IPS-18c (cell line): ENCODE measurements at regions not wholly inside any gene's neighbourhood (a gene's known extent, or its start where the extent isn't known, plus 50 kb on each side); places are given as distances from the start of the nearest gene placed in this dataset.
A peak's percentile ranks its signal among the peaks of the same experiment; 100 is the strongest.

Experiments used
- H3K4me3 ChIP-seq: 2 replicates; pipeline ENCODE4 v1.7.0; 2013; ENCODE audit warnings: low read depth, mild to moderate bottlenecking, low read length, moderate library complexity; ENCODE audit not compliant: insufficient read depth
- H3K9me3 ChIP-seq: one replicate; pipeline ENCODE4 v1.6.1; 2013; ENCODE audit warnings: mild to moderate bottlenecking, low read length, moderate library complexity; ENCODE audit not compliant: control insufficient read depth, insufficient read depth

DNA sequence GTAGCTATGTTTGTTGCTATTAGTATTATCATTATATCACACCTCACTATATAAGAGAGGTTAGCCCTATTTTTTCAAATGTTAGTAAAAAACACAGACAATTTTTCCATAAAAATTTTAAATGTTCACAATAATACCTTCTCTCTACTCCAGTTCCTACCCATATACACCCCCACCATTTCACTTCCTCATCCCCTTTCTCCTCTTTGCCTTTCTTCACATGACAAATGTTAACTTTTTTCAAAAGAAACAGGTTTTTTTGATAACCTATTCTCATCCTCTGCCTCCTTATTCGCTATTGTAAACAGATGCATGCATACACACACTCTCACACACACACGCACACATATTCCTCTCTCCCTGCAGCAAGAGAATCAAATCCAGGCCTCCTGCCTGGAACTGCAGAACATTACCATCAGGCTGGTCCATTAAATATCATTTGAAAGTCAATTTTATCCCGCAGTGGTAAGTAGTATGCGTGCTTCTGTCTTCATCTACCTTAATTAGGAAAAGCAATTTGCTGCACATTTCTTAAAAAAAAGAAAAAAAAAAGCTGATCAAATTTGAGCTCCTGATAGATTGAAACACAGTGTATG, 55.5 kb downstream of the MID1IP1 start:
- no peaks in the 10 kb centered on the region for H3K9me3 ChIP-seq
- H3K4me3 ChIP-seq: no peak overlapping the region

DNA sequence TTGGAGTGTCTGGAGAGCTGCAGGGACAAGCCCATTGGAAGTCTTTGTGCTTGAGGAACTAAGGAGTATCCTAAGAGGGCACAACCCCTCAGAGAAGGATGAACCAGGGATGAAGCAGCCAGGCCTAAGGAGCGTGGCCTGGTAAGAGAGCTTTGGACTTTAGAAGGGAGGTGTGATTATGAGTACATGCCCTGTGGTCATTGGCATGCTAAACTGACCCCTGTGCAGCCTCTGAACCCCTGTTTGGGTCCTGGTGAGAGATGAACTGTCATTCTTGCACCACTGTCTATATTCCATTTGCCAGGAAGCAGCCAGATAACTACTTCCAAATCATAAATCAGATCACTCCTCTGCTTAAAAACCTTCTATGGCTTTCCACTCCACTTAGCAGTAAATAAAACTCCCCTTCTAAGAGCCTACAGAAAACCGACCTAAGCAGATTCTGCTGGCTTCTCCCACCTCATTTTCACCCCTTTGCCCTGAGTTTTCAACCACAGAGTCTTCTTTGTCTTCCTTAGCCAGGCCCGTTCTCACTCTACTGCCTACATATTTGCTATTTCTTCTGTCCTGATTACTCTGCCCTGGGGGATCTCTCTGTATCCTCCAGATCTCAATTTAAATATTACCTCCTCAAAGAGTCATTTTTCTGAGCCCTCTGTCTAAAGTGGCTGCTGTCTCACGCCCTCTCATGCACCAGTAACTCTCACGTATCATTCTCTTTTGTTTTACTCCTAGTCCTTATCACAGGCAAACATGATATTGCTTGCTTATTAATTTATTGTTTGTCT, 56.7 kb downstream of the MID1IP1 start:
- no peaks in the 10 kb centered on the region for H3K9me3 ChIP-seq
- no peak overlapping the region for H3K4me3 ChIP-seq

DNA sequence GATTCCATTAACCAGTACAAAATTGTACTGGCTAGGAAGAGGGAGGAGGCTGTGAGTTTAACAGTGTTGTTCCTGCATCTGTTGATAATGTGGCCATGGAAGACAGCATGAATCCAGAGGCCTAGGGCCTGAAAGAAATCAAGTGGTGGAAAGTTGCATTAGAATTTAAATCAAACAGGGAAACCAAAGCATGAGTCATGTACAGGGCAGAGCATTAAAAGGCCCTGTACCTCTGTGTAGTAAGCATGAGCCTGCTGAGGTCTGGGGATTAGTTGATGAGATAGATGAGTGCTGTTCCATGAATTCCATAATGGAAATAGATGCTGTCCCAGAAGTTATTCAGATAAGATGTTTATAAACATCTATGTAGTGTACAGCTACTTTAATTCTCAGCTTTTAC, 58.3 kb downstream of the MID1IP1 start:
- Histone ChIP-seq H3K4me3 (no peak overlapping the region), H3K9me3 (no peaks in the 10 kb centered on the region)

DNA sequence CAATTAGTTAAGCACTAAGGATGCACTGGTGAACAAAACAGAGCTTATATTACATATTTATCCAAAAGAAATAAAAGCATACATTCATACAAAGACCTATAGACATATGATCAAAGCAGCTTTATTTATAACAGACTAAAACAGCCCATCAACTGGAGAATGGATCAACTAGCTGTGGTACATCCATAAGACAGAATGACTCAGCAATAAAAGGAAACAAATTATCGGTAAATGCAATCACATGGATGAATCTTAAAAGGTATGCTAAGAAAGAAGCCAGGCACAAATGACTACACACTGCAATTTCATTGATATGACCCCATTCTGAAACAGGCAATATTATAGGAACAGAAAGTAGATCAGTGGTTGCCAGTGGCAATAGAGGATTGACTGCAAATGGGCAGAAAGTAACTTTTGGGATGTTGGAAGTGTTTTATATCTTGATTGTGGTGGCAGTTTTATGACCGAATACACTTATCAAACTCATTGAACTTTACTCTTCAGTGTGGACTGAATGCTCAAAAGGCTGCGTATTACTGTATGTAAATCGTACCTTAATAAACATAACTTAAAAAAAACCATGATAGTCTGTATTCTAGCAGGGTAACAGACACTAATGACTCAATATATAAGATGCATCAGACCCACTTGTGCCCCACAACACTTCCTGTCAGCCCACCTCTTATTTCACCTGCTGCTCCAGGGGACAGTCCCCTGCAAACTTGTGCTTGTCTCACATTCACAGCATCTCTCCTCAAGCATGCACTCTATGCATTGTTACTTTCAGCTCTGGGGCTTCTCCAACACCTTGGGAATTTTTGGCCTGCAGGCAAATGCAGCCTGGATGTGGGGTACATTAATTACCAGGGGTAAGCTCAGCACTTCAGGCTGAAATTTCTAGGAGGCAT, 59.1 kb downstream of the MID1IP1 start:
- H3K4me3 ChIP-seq: no peak overlapping the region
- no peaks in the 10 kb centered on the region for H3K9me3 ChIP-seq

DNA sequence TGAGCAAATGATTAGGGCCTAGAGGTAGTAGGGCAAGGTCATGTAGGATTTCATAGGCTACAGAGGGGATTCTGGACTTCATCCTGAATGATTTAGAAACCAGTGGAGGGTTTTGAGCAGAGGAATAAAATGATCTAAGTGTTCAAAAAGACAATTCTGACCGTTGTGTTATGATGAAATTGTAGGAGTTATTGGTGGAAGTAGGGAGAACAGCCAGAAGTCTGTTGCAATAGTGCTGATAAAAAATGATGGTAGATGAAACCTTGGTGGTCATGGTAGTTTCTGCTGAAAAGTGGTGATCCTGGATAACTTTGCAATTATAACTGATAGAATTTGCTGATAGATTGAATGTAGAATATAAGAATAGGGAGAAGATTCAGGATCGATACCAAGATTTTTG, 60.2 kb downstream of the MID1IP1 start:
- H3K9me3 ChIP-seq: no peaks in the 10 kb centered on the region
- H3K4me3 ChIP-seq: no peak overlapping the region

DNA sequence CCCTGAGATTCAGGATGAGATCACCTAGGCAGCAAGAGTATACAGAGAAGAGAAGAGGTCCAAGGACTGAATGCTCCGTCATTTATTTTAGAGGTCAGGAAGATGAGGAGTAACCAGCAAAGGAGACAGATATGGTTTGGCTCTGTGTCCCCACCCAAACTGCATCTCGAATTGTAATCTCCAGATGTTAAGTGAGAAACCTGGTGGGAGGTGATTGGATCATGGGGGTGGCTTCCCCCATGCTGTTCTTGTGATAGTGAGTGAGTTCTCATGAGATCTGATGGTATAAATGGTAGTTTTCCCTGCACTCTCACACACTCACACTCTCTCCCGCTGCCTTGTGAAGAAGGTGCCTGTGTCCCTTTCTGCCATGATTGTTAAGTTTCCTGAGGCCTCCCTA, 60.8 kb downstream of the MID1IP1 start:
- H3K9me3 ChIP-seq: no peaks in the 10 kb centered on the region
- no peak overlapping the region for H3K4me3 ChIP-seq

DNA sequence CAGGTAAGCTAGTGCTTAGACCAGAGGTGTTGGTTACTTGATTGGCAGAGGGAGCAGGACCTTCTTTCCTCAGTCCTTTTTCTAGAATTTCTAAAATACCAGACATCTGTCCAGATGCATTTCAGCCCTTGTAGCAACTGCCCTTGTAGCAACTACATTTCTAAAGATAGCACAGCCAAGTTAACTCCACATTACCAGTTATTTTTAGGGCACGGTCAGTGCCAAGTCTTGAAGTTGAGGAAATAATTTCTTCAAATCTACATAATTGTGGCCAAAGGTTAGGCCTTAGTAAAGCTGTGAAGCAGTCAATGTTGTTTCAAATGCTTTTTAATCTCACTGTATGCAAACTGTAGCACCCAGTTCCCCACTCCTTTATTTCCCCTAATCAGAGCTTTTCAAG, 62.9 kb downstream of the MID1IP1 start:
- H3K9me3 ChIP-seq: no peaks in the 10 kb centered on the region
- H3K4me3 ChIP-seq: no peak overlapping the region

DNA sequence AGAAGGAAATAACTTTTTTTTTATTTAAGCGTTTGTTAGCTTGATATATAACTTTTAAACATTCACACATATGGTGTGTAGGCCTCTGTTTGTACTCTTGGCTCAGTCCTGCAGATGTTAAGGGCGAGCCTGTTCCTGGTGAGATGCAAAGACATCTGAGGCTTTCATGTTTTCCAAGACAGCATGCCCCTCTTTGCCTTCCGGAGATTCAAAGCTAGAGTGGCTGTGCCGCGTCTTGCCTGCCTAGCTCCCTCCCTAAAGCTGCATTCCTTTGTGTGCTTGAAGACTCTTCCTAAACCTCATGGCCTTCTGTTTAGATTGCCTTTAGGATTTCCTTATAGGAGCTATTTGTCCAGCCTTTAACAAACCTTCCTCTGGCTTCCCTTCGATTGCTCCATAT, 67.1 kb downstream of the MID1IP1 start:
- H3K9me3 ChIP-seq: peaks cover 4% of the 10 kb centered on the region
- H3K4me3 ChIP-seq: no peak overlapping the region

DNA sequence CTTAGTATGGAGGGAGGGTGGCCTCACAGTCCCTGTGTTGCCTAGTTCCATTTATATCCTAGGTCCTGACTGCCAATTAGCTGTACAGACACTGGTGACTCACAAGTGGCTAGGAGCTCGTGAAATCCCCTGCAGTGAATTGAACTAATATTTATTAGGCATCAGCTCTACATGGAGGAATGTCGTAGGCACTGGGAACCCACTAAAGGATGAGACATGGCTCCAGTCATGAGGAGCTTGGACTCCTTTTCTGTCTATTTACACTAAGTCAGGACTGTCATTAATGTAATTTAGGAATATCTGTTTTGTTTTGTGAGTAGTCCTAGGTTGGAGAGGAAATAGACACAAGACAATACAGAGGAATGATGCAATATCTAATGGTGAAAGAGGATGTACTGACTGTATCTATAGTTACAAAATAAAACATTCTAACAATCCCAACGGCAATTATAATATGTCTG, 67.7 kb downstream of the MID1IP1 start:
- Histone ChIP-seq H3K4me3 (no peak overlapping the region), H3K9me3 (peaks cover 4% of the 10 kb centered on the region)

DNA sequence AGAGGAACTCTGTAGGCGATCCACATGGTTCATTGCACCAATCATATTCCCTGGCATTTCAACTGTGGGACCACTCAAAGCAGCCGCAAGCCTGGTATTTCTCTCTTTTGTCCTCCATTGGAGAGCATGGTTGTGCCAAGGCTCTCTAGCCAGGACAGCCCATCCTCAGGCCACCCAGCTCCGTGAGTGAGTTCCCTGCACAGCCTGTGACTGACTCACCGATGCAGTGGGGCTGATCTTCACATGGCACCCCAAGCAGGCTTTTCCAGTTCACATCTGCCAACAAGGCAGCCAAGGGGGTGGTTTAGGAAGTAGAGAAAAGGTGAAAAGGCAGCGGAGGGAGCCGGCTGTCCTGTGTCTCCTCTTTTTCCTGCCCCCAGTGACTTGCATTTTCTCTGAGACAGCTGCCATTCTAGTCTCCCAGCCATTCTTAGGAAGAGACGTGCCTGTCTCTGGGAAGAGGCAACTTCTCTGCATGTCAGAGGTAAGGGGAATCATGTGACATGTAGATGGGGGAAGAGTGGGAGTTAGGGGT, 69.2 kb downstream of the MID1IP1 start:
- peaks cover 4% of the 10 kb centered on the region for H3K9me3 ChIP-seq

DNA sequence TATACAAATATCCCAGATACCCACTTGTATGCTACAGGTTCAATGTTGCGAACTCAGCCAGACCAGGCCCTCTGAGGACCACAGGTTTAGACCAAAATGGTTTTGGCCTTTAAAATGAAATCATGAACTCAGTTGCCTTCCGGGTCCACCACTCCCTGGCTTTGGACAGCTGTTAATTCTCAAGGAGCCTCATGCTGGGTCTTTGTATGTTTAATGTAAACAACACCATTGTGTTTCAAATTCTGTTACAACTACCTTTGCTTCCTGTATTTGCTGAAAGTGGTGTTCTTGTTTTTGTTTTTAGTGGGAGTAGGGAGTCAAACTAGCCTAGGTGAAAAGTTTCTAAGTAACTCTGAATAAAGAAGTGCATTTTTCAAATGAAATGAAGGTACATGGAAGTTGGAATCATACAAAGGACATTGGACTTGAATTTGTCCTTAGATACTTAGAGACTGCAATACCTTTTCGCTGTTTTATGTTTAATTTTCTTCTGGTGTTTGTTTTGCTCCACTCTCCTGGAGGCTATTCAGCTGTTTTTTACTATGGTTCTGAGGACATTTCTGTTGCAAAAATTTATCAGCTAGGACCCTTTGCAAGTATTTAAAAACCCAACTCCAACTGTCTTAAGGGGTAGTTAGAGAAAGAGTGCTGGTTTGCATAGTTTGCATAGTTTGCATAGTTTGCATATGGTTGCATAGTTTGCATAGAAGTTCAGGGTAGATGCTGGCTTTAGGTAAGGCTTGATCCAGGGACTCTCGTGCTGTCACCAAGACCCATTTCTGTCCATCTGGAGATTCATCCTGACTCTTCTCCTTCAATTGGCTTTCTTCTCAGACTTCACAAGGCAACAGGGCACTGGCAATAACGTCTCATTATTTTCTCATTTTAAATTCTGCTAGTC, 70.1 kb downstream of the MID1IP1 start:
- Histone ChIP-seq H3K4me3 (peak overlapping the region; percentile 10; the same call in 1 of the 2 replicates), H3K9me3 (peaks cover 4% of the 10 kb centered on the region)

More for the DNA sequence above, 69.2 kb downstream of the MID1IP1 start:
- peak overlapping the region; percentile 22; the same call in 1 of the 2 replicates for H3K4me3 ChIP-seq

DNA sequence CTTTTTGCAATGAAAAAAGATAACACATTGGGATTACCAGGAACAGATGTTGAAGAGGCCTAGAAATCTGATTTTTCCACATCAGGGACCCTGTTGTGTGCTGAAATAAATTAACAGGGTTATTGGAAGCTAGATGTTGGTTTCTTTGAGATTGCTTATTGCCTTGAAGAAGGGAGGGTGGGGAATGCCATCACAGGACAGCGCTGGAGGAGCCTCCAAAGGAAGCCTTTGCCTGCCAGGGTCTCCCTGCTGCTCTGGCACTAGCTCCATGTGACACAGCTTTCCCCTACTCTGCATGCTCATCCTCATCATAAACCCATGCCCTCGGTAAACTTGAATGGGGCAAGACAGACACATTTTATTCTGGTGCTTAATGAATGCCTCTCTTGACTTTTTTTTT, 76.1 kb downstream of the MID1IP1 start:
- no peaks in the 10 kb centered on the region for H3K9me3 ChIP-seq
- no peak overlapping the region for H3K4me3 ChIP-seq

DNA sequence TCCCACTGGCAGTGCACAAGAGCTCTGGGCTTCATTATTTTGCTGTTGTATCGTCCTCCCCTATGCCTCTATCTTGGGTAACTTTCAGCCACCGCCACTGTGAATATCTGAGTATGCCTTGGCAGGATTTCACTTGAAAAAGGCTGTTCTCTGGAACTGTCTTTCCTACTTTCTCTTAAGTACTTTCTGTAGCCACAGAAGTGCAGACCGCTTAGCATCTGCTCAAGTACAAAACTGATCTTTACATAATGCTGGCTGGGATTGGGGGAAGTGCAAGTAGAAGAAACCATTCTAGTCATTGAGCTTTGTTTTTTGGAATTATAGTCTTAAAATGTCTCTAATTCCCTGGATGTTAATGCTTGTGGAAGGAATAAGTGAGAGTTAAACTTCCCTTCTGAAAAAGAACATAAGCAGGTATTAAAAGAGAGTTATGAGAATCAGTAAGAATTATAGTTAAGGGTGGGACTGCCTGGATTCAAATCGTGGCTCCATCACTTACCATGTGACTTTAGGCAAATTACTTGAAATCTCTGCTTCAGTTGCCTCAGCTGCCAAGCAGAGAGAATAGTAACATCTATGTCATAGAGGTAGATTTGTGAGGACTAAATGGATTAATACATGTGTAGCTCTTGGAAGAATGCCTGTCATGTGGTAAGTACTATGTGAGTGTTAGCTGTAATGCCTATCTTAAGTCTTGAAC, 77.5 kb downstream of the MID1IP1 start:
- Histone ChIP-seq H3K9me3 (no peaks in the 10 kb centered on the region), H3K4me3 (no peak overlapping the region)

DNA sequence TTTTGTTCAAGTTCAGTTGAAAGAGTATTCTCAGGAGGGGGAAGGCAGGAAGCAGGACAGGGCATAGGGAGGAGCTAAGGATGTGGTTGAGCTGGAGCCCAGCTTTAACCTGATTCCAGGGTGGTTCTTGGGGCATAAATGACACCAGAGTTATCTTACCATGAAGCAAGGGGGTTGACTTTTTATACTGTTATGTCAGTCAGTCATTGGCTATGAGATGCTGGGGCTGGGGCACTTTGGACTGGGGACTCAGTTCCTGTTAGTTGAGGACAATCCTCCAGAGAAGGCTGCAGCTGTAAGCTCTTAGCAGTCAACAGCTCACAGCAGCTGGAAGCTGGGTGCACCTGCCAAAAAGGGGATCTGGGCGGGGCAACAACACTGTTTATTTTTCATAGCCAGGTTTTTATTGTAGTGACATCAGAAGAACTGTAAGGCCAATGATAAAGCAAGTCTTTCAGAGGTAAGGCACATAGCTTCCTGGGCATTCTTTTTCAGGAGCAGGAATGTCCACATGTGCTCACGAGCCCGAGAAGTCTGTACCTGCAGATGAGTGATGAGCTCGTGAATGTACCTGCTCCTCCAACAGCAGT, 78.5 kb downstream of the MID1IP1 start:
- H3K9me3 ChIP-seq: no peaks in the 10 kb centered on the region
- no peak overlapping the region for H3K4me3 ChIP-seq

DNA sequence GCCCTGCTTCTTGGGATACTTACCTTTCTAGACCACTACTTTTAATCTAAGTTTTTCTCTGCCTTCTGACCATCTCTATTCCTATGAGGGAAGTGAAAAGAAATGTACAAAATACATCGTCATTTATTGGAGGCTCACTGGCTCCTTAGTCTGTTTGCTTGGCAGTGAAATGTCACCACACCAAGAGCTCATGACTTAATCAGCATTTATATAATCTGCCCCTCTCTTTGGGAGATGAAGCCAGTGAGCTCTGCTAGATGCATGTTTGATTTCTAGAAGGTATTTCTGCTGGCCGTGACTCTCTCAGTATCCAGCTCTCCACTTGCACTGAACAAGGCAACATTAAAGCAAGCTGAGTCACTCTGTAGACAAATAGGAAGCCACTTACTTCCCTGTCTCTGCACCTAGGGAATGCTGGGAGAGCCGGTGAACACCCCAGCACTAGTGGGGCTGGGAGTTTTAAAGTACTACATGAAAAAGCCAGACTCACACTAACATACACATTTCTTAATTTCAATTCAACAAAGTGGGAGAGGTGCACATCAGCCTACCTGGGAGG, 79.1 kb downstream of the MID1IP1 start:
- no peak overlapping the region for H3K4me3 ChIP-seq

More for the DNA sequence above, 79.1 kb downstream of the MID1IP1 start:
- no peaks in the 10 kb centered on the region for H3K9me3 ChIP-seq
